ENCODE measurements at regions not wholly inside any gene's neighbourhood (a gene's known extent, or its start where the extent isn't known, plus 50 kb on each side); places are given as distances from the start of the nearest gene placed in this dataset.
"Not testable (repeated sequence)": the region's sequence is repeated elsewhere in the genome, so short reads cannot be mapped to it uniquely, and the experiment has no call there.

DNA sequence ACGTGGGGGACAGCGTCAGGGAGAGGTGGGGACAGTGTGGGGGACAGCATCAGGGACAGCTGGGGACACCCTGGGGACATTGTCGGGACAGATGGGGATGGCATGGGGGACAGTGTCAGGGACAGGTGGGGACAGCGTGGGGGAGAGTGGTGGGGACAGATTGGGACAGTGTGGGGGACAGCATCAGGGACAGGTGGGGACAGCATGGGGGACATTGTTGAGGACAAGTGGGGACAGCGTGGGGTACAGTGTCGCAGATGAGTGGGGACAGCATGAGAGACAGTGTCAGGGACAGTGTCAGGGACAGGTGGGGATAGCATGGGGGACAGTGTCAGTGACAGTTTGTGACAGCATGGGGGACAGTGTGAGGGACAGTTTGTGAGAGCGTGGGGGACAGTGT, 240.9 kb downstream of the TMEM121 start:
- Mint-ChIP-seq H3K9me3 (no peaks in the 10 kb centered on the region), H3K27ac (no peak overlapping the region), H3K27me3 (no peaks in the 10 kb centered on the region), H3K4me1 (no peaks in the 10 kb centered on the region), H3K4me3 (no peak overlapping the region), H3K36me3 (ENCODE audit: low read depth) (no peaks in the 10 kb centered on the region)
- CTCF ChIA-PET = no interaction called here
- POLR2A ChIA-PET = no interaction called here
- no peak for DNase-seq

DNA sequence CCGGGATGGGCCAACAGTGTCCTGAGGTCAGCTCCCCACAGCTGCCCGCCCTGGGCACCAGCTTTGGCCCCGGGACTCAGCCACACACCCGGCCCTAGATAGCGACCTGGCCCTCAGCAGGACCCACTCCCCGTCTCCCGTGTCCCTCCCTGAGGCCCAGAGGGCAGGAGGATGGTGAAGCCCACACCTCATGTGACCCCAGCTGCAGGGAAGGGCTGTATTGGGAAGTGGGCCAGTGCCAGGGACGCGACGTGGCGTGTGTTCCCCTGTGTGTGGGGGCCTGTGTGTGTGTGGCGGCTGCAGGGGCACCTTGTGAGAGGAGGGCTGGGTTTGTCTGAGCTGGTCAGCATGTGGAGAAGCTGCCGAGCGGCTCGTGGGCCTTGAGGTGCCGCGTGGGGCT, 241.7 kb downstream of the TMEM121 start:
- H3K27ac Mint-ChIP-seq; H3K4me1 Mint-ChIP-seq; H3K4me3 Mint-ChIP-seq; H3K36me3 Mint-ChIP-seq (ENCODE audit: low read depth); H3K27me3 Mint-ChIP-seq; CTCF ChIA-PET; POLR2A ChIA-PET; DNase-seq; H3K9me3 Mint-ChIP-seq: not testable (repeated sequence)

DNA sequence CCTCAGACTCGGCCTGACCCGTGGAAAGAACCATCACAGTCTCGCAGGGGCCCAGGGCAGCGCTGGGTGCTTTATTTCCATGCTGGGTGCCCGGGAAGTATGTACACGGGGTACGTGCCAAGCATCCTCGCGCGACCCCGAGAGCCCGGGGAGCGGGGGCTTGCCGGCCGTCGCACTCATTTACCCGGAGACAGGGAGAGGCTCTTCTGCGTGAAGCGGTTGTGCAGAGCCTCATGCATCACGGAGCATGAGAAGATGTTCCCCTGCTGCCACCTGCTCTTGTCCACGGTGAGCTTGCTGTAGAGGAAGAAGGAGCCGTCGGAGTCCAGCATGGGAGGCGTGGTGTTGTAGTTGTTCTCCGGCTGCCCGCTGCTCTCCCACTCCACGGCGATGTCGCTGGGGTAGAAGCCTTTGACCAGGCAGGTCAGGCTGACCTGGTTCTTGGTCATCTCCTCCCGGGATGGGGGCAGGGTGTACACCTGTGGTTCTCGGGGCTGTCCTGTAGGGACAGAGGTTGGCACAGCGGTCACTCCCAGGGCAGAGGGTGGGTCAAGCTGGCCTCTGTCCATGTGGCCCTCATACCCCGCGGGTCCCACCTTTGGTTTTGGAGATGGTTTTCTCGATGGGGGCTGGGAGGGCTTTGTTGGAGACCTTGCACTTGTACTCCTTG, 242.8 kb downstream of the TMEM121 start:
- H3K4me1 Mint-ChIP-seq; H3K27me3 Mint-ChIP-seq; H3K36me3 Mint-ChIP-seq (ENCODE audit: low read depth); H3K27ac Mint-ChIP-seq; H3K9me3 Mint-ChIP-seq; CTCF ChIA-PET; H3K4me3 Mint-ChIP-seq; DNase-seq; POLR2A ChIA-PET: not testable (repeated sequence)

GRCh38 chr14:105770619-105771216, 244.3 kb downstream of the TMEM121 start:
- H3K9me3 Mint-ChIP-seq; H3K4me3 Mint-ChIP-seq; H3K27me3 Mint-ChIP-seq; DNase-seq; H3K4me1 Mint-ChIP-seq; H3K36me3 Mint-ChIP-seq (ENCODE audit: low read depth); H3K27ac Mint-ChIP-seq; POLR2A ChIA-PET; CTCF ChIA-PET: not testable (repeated sequence)

DNA sequence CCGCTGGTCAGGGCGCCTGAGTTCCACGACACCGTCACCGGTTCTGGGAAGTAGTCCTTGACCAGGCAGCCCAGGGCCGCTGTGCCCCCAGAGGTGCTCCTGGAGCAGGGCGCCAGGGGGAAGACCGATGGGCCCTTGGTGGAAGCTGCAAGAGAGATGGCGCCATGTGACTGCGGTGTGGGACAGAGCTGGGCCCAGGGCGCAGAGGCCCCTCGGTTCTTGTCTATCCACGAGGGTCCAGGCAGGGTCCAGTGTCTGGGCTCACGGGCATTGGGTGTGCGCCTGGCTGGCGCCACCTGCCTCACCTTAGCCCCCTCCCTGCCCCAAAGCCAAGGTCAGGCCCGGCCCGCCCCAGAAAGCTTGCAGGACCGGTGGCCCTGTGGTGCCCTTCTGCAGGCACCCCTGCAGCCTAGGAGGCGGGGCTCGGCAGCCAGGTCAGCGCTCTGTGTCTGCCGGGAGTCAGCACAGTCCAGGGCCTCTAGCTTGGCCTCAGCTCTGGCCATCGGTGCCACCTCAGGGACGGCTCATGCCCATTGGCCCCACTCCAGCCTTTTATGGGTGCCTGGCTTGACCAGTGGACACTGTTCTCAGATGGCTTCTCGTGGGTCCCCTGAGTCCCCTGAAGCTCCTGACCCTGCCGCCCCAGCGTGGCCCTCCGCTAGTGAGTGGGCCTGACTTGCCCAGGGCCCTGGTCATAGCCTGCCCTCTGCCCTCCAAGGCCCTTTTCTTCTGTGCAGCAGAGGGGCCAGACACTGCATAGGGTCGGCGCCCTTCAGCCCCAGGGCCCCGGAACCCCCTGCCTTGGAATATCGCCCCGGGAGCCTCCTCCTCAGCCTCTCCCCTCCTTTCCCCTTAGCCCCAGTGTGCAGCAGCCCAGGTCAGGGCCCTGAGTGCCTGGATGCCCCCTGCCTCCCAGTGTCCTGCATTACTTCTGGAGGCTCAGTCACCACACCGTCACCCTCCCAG, 245.2 kb downstream of the TMEM121 start:
- H3K9me3 Mint-ChIP-seq; POLR2A ChIA-PET; DNase-seq; CTCF ChIA-PET; H3K27me3 Mint-ChIP-seq; H3K4me3 Mint-ChIP-seq; H3K36me3 Mint-ChIP-seq (ENCODE audit: low read depth); H3K27ac Mint-ChIP-seq; H3K4me1 Mint-ChIP-seq: not testable (repeated sequence)

GRCh38 chr14:105772710-105773250, 246.4 kb downstream of the TMEM121 start:
- H3K4me1 Mint-ChIP-seq; H3K36me3 Mint-ChIP-seq (ENCODE audit: low read depth); H3K4me3 Mint-ChIP-seq; POLR2A ChIA-PET; H3K9me3 Mint-ChIP-seq; DNase-seq; CTCF ChIA-PET; H3K27me3 Mint-ChIP-seq; H3K27ac Mint-ChIP-seq: not testable (repeated sequence)

GRCh38 chr14:105773584-105773983, 247.2 kb downstream of the TMEM121 start:
- no peaks in the 10 kb centered on the region for H3K4me1 Mint-ChIP-seq
- H3K27ac Mint-ChIP-seq = no peak overlapping the region
- no peak overlapping the region for H3K4me3 Mint-ChIP-seq
- H3K9me3 Mint-ChIP-seq = peaks cover 10% of the 10 kb centered on the region
- ChIA-PET POLR2A (no interaction called here), CTCF (no interaction called here)
- no peaks in the 10 kb centered on the region for H3K36me3 Mint-ChIP-seq (ENCODE audit: low read depth)
- H3K27me3 Mint-ChIP-seq = peaks cover 6% of the 10 kb centered on the region
- DNase-seq = no peak

GRCh38 chr14:105774001-105774400, 247.6 kb downstream of the TMEM121 start:
- no peaks in the 10 kb centered on the region for H3K4me1 Mint-ChIP-seq
- CTCF ChIA-PET = no interaction called here

GRCh38 chr14:105774585-105775348, 248.4 kb downstream of the TMEM121 start:
- POLR2A ChIA-PET; H3K27ac Mint-ChIP-seq; H3K4me1 Mint-ChIP-seq; DNase-seq; H3K27me3 Mint-ChIP-seq; CTCF ChIA-PET; H3K4me3 Mint-ChIP-seq; H3K36me3 Mint-ChIP-seq (ENCODE audit: low read depth): not testable (repeated sequence)
- peaks cover 18% of the 10 kb centered on the region for H3K9me3 Mint-ChIP-seq

More at GRCh38 chr14:105774001-105774400, 247.6 kb downstream of the TMEM121 start:
- Mint-ChIP-seq H3K36me3 (ENCODE audit: low read depth) (no peaks in the 10 kb centered on the region), H3K9me3 (peaks cover 13% of the 10 kb centered on the region), H3K27me3 (peaks cover 8% of the 10 kb centered on the region), H3K27ac (no peak overlapping the region), H3K4me3 (no peak overlapping the region)
- POLR2A ChIA-PET = no interaction called here
- DNase-seq = no peak

GRCh38 chr14:105775349-105775923, 249.1 kb downstream of the TMEM121 start:
- Mint-ChIP-seq H3K9me3 (peaks cover 22% of the 10 kb centered on the region), H3K27me3 (peaks cover 11% of the 10 kb centered on the region)
- H3K4me3 Mint-ChIP-seq; CTCF ChIA-PET; H3K36me3 Mint-ChIP-seq (ENCODE audit: low read depth); H3K4me1 Mint-ChIP-seq; DNase-seq; H3K27ac Mint-ChIP-seq; POLR2A ChIA-PET: not testable (repeated sequence)

DNA sequence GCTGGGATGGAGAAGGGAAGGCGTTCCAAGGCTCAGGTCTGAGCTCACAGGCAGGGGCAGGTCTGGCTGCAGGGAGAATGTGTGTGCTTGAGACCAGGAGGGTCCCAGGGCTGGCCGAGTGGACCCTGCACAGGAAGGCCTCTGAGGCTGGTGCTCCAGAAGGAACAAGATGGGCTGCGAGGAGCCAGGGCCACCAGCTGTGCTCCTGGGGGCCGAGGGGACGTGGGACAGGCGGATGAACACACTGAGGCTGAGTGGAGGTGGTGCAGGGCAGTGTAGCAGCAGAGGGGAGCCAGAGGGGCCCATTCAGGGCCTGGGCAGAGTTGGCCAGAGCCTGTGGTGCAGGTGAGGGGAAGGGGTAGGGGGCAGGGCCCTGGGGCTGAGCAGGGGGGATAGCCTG, 249.7 kb downstream of the TMEM121 start:
- POLR2A ChIA-PET; H3K4me3 Mint-ChIP-seq; H3K27ac Mint-ChIP-seq; CTCF ChIA-PET; H3K36me3 Mint-ChIP-seq (ENCODE audit: low read depth); H3K4me1 Mint-ChIP-seq; DNase-seq: not testable (repeated sequence)
- Mint-ChIP-seq H3K9me3 (peaks cover 28% of the 10 kb centered on the region), H3K27me3 (peaks cover 18% of the 10 kb centered on the region)

- POLR2A ChIA-PET = no interaction called here
- no peak overlapping the region for H3K27ac Mint-ChIP-seq
- CTCF ChIA-PET = no interaction called here
- H3K9me3 Mint-ChIP-seq = peaks cover 32% of the 10 kb centered on the region
- DNase-seq = no peak
- no peak overlapping the region for H3K4me3 Mint-ChIP-seq
- no peaks in the 10 kb centered on the region for H3K4me1 Mint-ChIP-seq
- peaks cover 5% of the 10 kb centered on the region for H3K36me3 Mint-ChIP-seq (ENCODE audit: low read depth)
- H3K27me3 Mint-ChIP-seq = peaks cover 26% of the 10 kb centered on the region
Measured at GRCh38 chr14:105776924-105777323, 250.5 kb downstream of the TMEM121 start.

DNA sequence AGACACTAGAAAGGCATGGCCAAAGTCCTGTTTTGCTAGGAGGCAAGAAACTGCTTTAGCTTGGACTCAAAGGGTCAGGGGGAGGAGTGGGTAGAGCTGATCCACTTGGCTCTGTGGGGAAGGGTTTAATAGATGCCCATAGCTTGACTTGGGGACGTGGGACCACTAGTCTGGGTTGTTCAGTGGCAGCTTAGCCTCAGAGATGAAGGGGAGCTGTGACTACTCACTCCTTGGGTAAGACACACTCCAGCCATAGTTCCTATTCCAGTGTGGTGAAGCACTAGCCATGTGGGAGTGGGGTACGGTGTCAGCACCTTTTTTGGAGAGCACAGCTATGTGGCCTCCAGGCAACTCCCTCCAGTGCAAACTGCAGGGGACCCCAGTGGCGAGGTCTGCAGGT, 257.3 kb downstream of the TMEM121 start:
- CTCF ChIA-PET = no interaction called here
- H3K27ac Mint-ChIP-seq = no peak overlapping the region
- no peak for DNase-seq

More for the DNA sequence above, 257.3 kb downstream of the TMEM121 start:
- Mint-ChIP-seq H3K9me3 (peaks cover 21% of the 10 kb centered on the region), H3K27me3 (peaks cover 31% of the 10 kb centered on the region), H3K36me3 (ENCODE audit: low read depth) (peaks cover 5% of the 10 kb centered on the region), H3K4me1 (no peaks in the 10 kb centered on the region), H3K4me3 (no peak overlapping the region)
- POLR2A ChIA-PET = interaction anchor here (0.5 to 1.2 kb wide), 2 partner anchors 37 to 78 kb away, joined by 3 read pairs; no protein-coding TSS in a partner anchor
